ENCODE measurements at regions not wholly inside any gene's neighbourhood (a gene's known extent, or its start where the extent isn't known, plus 50 kb on each side); places are given as distances from the start of the nearest gene placed in this dataset.

- H3K9me3 Mint-ChIP-seq: no peaks in the 10 kb centered on the region
- no peaks in the 10 kb centered on the region for H3K4me1 Mint-ChIP-seq (ENCODE audit: low read depth)
- H3K36me3 Mint-ChIP-seq (ENCODE audit: insufficient read depth): no peaks in the 10 kb centered on the region
- no peak overlapping the region for H3K4me3 Mint-ChIP-seq
- DNase-seq: no peak
- no peak for ATAC-seq
- H3K27me3 Mint-ChIP-seq (ENCODE audit: low read depth): no peaks in the 10 kb centered on the region
These were observed 497.6 kb downstream of the STIM2 start for GRCh38 chr4:27358269-27358668.

- no peaks in the 10 kb centered on the region for H3K36me3 Mint-ChIP-seq (ENCODE audit: insufficient read depth)
- no peak for ATAC-seq
- no peak overlapping the region for H3K4me3 Mint-ChIP-seq
These were observed 499.5 kb downstream of the STIM2 start for GRCh38 chr4:27360131-27360530.

GRCh38 chr4:27360790-27361267 lies 500.2 kb downstream of the STIM2 start:
- Mint-ChIP-seq H3K36me3 (ENCODE audit: insufficient read depth) (no peaks in the 10 kb centered on the region), H3K4me3 (no peak overlapping the region), H3K27me3 (ENCODE audit: low read depth) (no peaks in the 10 kb centered on the region), H3K4me1 (ENCODE audit: low read depth) (no peaks in the 10 kb centered on the region), H3K9me3 (no peaks in the 10 kb centered on the region)
- DNase-seq: no peak
- ATAC-seq: no peak

More at GRCh38 chr4:27360131-27360530, 499.5 kb downstream of the STIM2 start:
- H3K9me3 Mint-ChIP-seq: no peaks in the 10 kb centered on the region
- H3K4me1 Mint-ChIP-seq (ENCODE audit: low read depth): no peaks in the 10 kb centered on the region
- DNase-seq: no peak
- no peaks in the 10 kb centered on the region for H3K27me3 Mint-ChIP-seq (ENCODE audit: low read depth)

GRCh38 chr4:27364509-27364908 lies 503.9 kb downstream of the STIM2 start:
- Mint-ChIP-seq H3K27me3 (ENCODE audit: low read depth) (no peaks in the 10 kb centered on the region), H3K36me3 (ENCODE audit: insufficient read depth) (no peaks in the 10 kb centered on the region), H3K9me3 (no peaks in the 10 kb centered on the region), H3K4me1 (ENCODE audit: low read depth) (no peaks in the 10 kb centered on the region), H3K4me3 (no peak overlapping the region)
- ATAC-seq (no peak), DNase-seq (no peak)

- Mint-ChIP-seq H3K27me3 (ENCODE audit: low read depth) (no peaks in the 10 kb centered on the region), H3K36me3 (ENCODE audit: insufficient read depth) (no peaks in the 10 kb centered on the region), H3K9me3 (no peaks in the 10 kb centered on the region), H3K4me3 (no peak overlapping the region), H3K4me1 (ENCODE audit: low read depth) (no peaks in the 10 kb centered on the region)
- no peak for DNase-seq
- ATAC-seq: no peak
These were observed 505.6 kb downstream of the STIM2 start for GRCh38 chr4:27366104-27366823.

- Mint-ChIP-seq H3K27me3 (ENCODE audit: low read depth) (no peaks in the 10 kb centered on the region), H3K36me3 (ENCODE audit: insufficient read depth) (no peaks in the 10 kb centered on the region), H3K4me3 (no peak overlapping the region), H3K9me3 (no peaks in the 10 kb centered on the region), H3K4me1 (ENCODE audit: low read depth) (no peaks in the 10 kb centered on the region)
- DNase-seq: no peak
- no peak for ATAC-seq
These were observed 508.1 kb downstream of the STIM2 start for GRCh38 chr4:27368781-27369180.

- H3K36me3 Mint-ChIP-seq (ENCODE audit: insufficient read depth): no peaks in the 10 kb centered on the region
- ATAC-seq: no peak
- no peaks in the 10 kb centered on the region for H3K4me1 Mint-ChIP-seq (ENCODE audit: low read depth)
- H3K27me3 Mint-ChIP-seq (ENCODE audit: low read depth): no peaks in the 10 kb centered on the region
- no peak overlapping the region for H3K4me3 Mint-ChIP-seq
- peaks cover 3% of the 10 kb centered on the region for H3K9me3 Mint-ChIP-seq
- DNase-seq: no peak
These were observed 521.2 kb downstream of the STIM2 start for GRCh38 chr4:27381815-27382214.

GRCh38 chr4:27387711-27388110 lies 527.1 kb downstream of the STIM2 start:
- DNase-seq (no peak), ATAC-seq (no peak)
- Mint-ChIP-seq H3K9me3 (no peaks in the 10 kb centered on the region), H3K36me3 (ENCODE audit: insufficient read depth) (no peaks in the 10 kb centered on the region), H3K27me3 (ENCODE audit: low read depth) (no peaks in the 10 kb centered on the region), H3K4me3 (no peak overlapping the region), H3K4me1 (ENCODE audit: low read depth) (no peaks in the 10 kb centered on the region)

GRCh38 chr4:27397886-27398285 lies 537.2 kb downstream of the STIM2 start:
- no peaks in the 10 kb centered on the region for H3K4me1 Mint-ChIP-seq (ENCODE audit: low read depth)

GRCh38 chr4:27398631-27399310 lies 538.1 kb downstream of the STIM2 start:
- Mint-ChIP-seq H3K27me3 (ENCODE audit: low read depth) (no peaks in the 10 kb centered on the region), H3K4me1 (ENCODE audit: low read depth) (no peaks in the 10 kb centered on the region), H3K36me3 (ENCODE audit: insufficient read depth) (no peaks in the 10 kb centered on the region), H3K4me3 (no peak overlapping the region), H3K9me3 (peaks cover 19% of the 10 kb centered on the region)
- DNase-seq (no peak), ATAC-seq (no peak)

More at GRCh38 chr4:27397886-27398285, 537.2 kb downstream of the STIM2 start:
- Mint-ChIP-seq H3K4me3 (no peak overlapping the region), H3K36me3 (ENCODE audit: insufficient read depth) (no peaks in the 10 kb centered on the region), H3K27me3 (ENCODE audit: low read depth) (no peaks in the 10 kb centered on the region), H3K9me3 (peaks cover 22% of the 10 kb centered on the region)
- DNase-seq: no peak
- no peak for ATAC-seq

- DNase-seq (no peak), ATAC-seq (no peak)
- H3K27me3 Mint-ChIP-seq (ENCODE audit: low read depth): no peaks in the 10 kb centered on the region
- no peak overlapping the region for H3K4me3 Mint-ChIP-seq
- H3K36me3 Mint-ChIP-seq (ENCODE audit: insufficient read depth): no peaks in the 10 kb centered on the region
- H3K9me3 Mint-ChIP-seq: peaks cover 32% of the 10 kb centered on the region
- H3K4me1 Mint-ChIP-seq (ENCODE audit: low read depth): no peaks in the 10 kb centered on the region
These were observed 547.0 kb downstream of the STIM2 start for GRCh38 chr4:27407616-27408015.

GRCh38 chr4:27412613-27413012 lies 552.0 kb downstream of the STIM2 start:
- DNase-seq (no peak), ATAC-seq (no peak)
- no peaks in the 10 kb centered on the region for H3K4me1 Mint-ChIP-seq (ENCODE audit: low read depth)
- H3K4me3 Mint-ChIP-seq: no peak overlapping the region
- H3K36me3 Mint-ChIP-seq (ENCODE audit: insufficient read depth): no peaks in the 10 kb centered on the region
- H3K27me3 Mint-ChIP-seq (ENCODE audit: low read depth): no peaks in the 10 kb centered on the region
- peaks cover 12% of the 10 kb centered on the region for H3K9me3 Mint-ChIP-seq

- Mint-ChIP-seq H3K9me3 (peaks cover 18% of the 10 kb centered on the region), H3K36me3 (ENCODE audit: insufficient read depth) (no peaks in the 10 kb centered on the region), H3K4me3 (no peak overlapping the region), H3K27me3 (ENCODE audit: low read depth) (no peaks in the 10 kb centered on the region), H3K4me1 (ENCODE audit: low read depth) (no peaks in the 10 kb centered on the region)
- no peak for ATAC-seq
- DNase-seq: no peak
These were observed 554.5 kb downstream of the STIM2 start for GRCh38 chr4:27414887-27415731.

GRCh38 chr4:27428661-27429060 lies 568.0 kb downstream of the STIM2 start:
- Mint-ChIP-seq H3K4me1 (ENCODE audit: low read depth) (no peaks in the 10 kb centered on the region), H3K27me3 (ENCODE audit: low read depth) (no peaks in the 10 kb centered on the region), H3K9me3 (peaks cover 4% of the 10 kb centered on the region), H3K36me3 (ENCODE audit: insufficient read depth) (no peaks in the 10 kb centered on the region), H3K4me3 (no peak overlapping the region)
- DNase-seq: no peak
- no peak for ATAC-seq

All from activated T-cell treated with anti-CD3 and anti-CD28 coated beads, Interleukin-2, amount 50 U/mL, for 4 hours (primary cell).